Esophagus muscularis mucosa (tissue), 4 donors: ENCODE measurements at regions not wholly inside any gene's neighbourhood (a gene's known extent, or its start where the extent isn't known, plus 50 kb on each side); places are given as distances from the start of the nearest gene placed in this dataset.
"Not testable (repeated sequence)": the region's sequence is repeated elsewhere in the genome, so short reads cannot be mapped to it uniquely, and the experiment has no call there.

Experiments
- DNase-seq: peaks from one replicate; pipeline ENCODE4 v3.0.0-alpha.2; 2017; ENCODE audit errors: extremely low spot score
- H3K27ac ChIP-seq, 4 donors: fragments of 200-600 bp; sonication (generic); replicated peaks in 1 of 4; 1 replicate in 3 of 4; 2 replicates in 1 of 4; pipeline ENCODE4 v1.5.1; 2016 to 2019; ENCODE audit warnings: mild to moderate bottlenecking in 1 of 4
- H3K27me3 ChIP-seq, 4 donors: fragments of 200-600 bp; sonication (generic); one replicate each; pipeline versions ENCODE4 v1.5.1 to v1.6.0; 2016 to 2019
- H3K36me3 ChIP-seq, 4 donors: fragments of 200-600 bp; sonication (generic); one replicate each; pipeline ENCODE4 v1.5.1; 2016 to 2019
- H3K4me1 ChIP-seq, 4 donors: fragments of 200-600 bp; sonication (generic); one replicate each; pipeline ENCODE4 v1.5.1; 2016 to 2019
- H3K4me3 ChIP-seq, 4 donors: fragments of 200-600 bp; sonication (generic); 1 replicate in 2 of 4; 2 replicates in 2 of 4; pipeline ENCODE4 v1.5.1; 2016 to 2019; ENCODE audit warnings: mild to moderate bottlenecking in 4 of 4, moderate library complexity in 1 of 4
- H3K9me3 ChIP-seq, 4 donors: fragments of 200-600 bp; sonication (generic); 1 replicate in 3 of 4; 2 replicates in 1 of 4; pipeline ENCODE4 v1.5.1; 2016 to 2019
- CTCF ChIP-seq, 3 experiments: fragments of 200-600 bp in 2 of 3; fragments of 450-650 bp in 1 of 3; sonication (generic) in 2 of 3; IDR thresholded peaks; one replicate each; pipeline ENCODE4 v1.5.1; 2017 to 2019; ENCODE audit warnings: antibody characterized with exemption in 3 of 3, mild to moderate bottlenecking in 2 of 3, moderate library complexity in 1 of 3
- EP300 ChIP-seq: sonication (generic); formaldehyde crosslinking; IDR thresholded peaks from one replicate; pipeline ENCODE4 v1.6.1; 2017; ENCODE audit warnings: antibody characterized with exemption
- POLR2A ChIP-seq: fragments of 450-650 bp; IDR thresholded peaks from one replicate; pipeline ENCODE4 v1.6.1; 2017; ENCODE audit warnings: antibody characterized with exemption, moderate library complexity, mild to moderate bottlenecking, low read depth
- POLR2AphosphoS5 ChIP-seq, 2 donors: sonication (generic); formaldehyde crosslinking; IDR thresholded peaks; one replicate each; pipeline ENCODE4 v1.6.1; 2017; ENCODE audit warnings: antibody characterized with exemption in 2 of 2
- WGBS: methylation state at CpG from one replicate; pipeline ENCODE4 v1.1.5; 2018; 5-methylcytosine and 5-hydroxymethylcytosine counted together
- intact Hi-C: fragments of 100-400 bp; cut with DNase I; formaldehyde crosslinking; loops from one replicate; pipeline ENCODE4 v1.15.1; 2023

- H3K4me3 ChIP-seq, H3K27ac ChIP-seq, H3K27me3 ChIP-seq, DNase-seq, H3K36me3 ChIP-seq, intact Hi-C loops, H3K4me1 ChIP-seq: not testable (repeated sequence)
- WGBS: 96% methylated on average over 10 of the region's 13 CpGs
- peaks cover 0 to 12% (median 0%) of the 10 kb centered on the region in 4 donors for H3K9me3 ChIP-seq
These were observed 124.3 kb downstream of the PTCHD1 start for GRCh38 chrX:23458957-23459356.

- TF ChIP-seq POLR2AphosphoS5 (IDR thresholded peaks at IDR 0.05): no peak
- no peak for TF ChIP-seq EP300
- no peak for TF ChIP-seq CTCF (IDR thresholded peaks at IDR 0.05)
- no peak for TF ChIP-seq POLR2A
- H3K36me3 ChIP-seq: no peaks in the 10 kb centered on the region
- H3K4me1 ChIP-seq: no peaks in the 10 kb centered on the region
- no peak overlapping the region for H3K4me3 ChIP-seq
- intact Hi-C loops: no loop called here
- peaks cover 0 to 34% (median 2%) of the 10 kb centered on the region in 4 donors for H3K9me3 ChIP-seq
- DNase-seq: no peak
- no peak overlapping the region for H3K27ac ChIP-seq
- WGBS: 76% methylated on average over 3 of the region's 3 CpGs
- H3K27me3 ChIP-seq: no peaks in the 10 kb centered on the region
These were observed 130.6 kb downstream of the PTCHD1 start for GRCh38 chrX:23465105-23465791.

- Histone ChIP-seq H3K27ac (no peak overlapping the region), H3K9me3 (peaks cover 0 to 34% (median 2%) of the 10 kb centered on the region in 4 donors), H3K36me3 (no peaks in the 10 kb centered on the region), H3K4me1 (no peaks in the 10 kb centered on the region), H3K4me3 (no peak overlapping the region), H3K27me3 (no peaks in the 10 kb centered on the region)
- DNase-seq: no peak
- WGBS: 47% methylated on average over 2 of the region's 2 CpGs
- intact Hi-C loops: no loop called here
- TF ChIP-seq POLR2A (no peak), EP300 (no peak), POLR2AphosphoS5 (IDR thresholded peaks at IDR 0.05) (no peak), CTCF (IDR thresholded peaks at IDR 0.05) (no peak)
These were observed 131.3 kb downstream of the PTCHD1 start for GRCh38 chrX:23465985-23466384.

- H3K4me3 ChIP-seq: no peak overlapping the region
- no peaks in the 10 kb centered on the region for H3K9me3 ChIP-seq
- TF ChIP-seq POLR2AphosphoS5 (IDR thresholded peaks at IDR 0.05) (no peak), EP300 (no peak), POLR2A (no peak), CTCF (IDR thresholded peaks at IDR 0.05) (no peak)
- no peaks in the 10 kb centered on the region for H3K36me3 ChIP-seq
- no peaks in the 10 kb centered on the region for H3K27me3 ChIP-seq
- WGBS: 65% methylated on average over 2 of the region's 2 CpGs
- H3K4me1 ChIP-seq: no peaks in the 10 kb centered on the region
- no peak for DNase-seq
- no peak overlapping the region for H3K27ac ChIP-seq
- intact Hi-C loops: no loop called here
These were observed 143.4 kb downstream of the PTCHD1 start for GRCh38 chrX:23478056-23478455.

GRCh38 chrX:23478561-23478960 is 143.9 kb downstream of the PTCHD1 start:
- WGBS: 51% methylated on average over 3 of the region's 3 CpGs

More at GRCh38 chrX:23478561-23478960, 143.9 kb downstream of the PTCHD1 start:
- Histone ChIP-seq H3K9me3 (no peaks in the 10 kb centered on the region), H3K4me3 (no peak overlapping the region), H3K27ac (no peak overlapping the region), H3K27me3 (no peaks in the 10 kb centered on the region), H3K4me1 (no peaks in the 10 kb centered on the region), H3K36me3 (no peaks in the 10 kb centered on the region)
- intact Hi-C loops: no loop called here
- DNase-seq: no peak
- no peak for TF ChIP-seq CTCF (IDR thresholded peaks at IDR 0.05)
